ENCODE measurements at regions not wholly inside any gene's neighbourhood (a gene's known extent, or its start where the extent isn't known, plus 50 kb on each side); places are given as distances from the start of the nearest gene placed in this dataset.

- Mint-ChIP-seq H3K9me3 (peaks cover 4% of the 10 kb centered on the region; the same call in 2 of the 3 replicates), H3K27me3 (ENCODE audit: insufficient read depth, low read depth, poor library complexity) (no peaks in the 10 kb centered on the region), H3K4me1 (no peaks in the 10 kb centered on the region), H3K4me3 (no peak overlapping the region), H3K27ac (no peak overlapping the region), H3K36me3 (ENCODE audit: low read depth) (no peaks in the 10 kb centered on the region)
- Histone ChIP-seq H3K27me3 (ENCODE audit: insufficient read depth) (no peaks in the 10 kb centered on the region), H3K9me2 (ENCODE audit: insufficient read depth) (no peaks in the 10 kb centered on the region), H3K4me1 (ENCODE audit: insufficient read depth) (no peaks in the 10 kb centered on the region), H3F3A (replicated peaks; ENCODE audit: low read depth) (no peaks in the 10 kb centered on the region), H3K4me2 (no peak overlapping the region), H2AFZ (peak overlapping the region; percentile 49; the same call in 1 of the 2 replicates), H3K27ac (ENCODE audit: low read depth) (no peak overlapping the region), H3K79me2 (replicated peaks; ENCODE audit: insufficient read depth) (no peaks in the 10 kb centered on the region), H4K20me1 (replicated peaks; ENCODE audit: insufficient read depth) (no peaks in the 10 kb centered on the region), H3K36me3 (ENCODE audit: insufficient read depth) (no peaks in the 10 kb centered on the region), H3K4me3 (no peak overlapping the region)
- ATAC-seq: no peak
- DNase-seq (ENCODE audit: low spot score): peak; percentile 6
- TF ChIP-seq NANOG (IDR thresholded peaks at IDR 0.05; ENCODE audit: borderline replicate concordance) (no peak), CTCF (conservative IDR thresholded peaks at IDR 0.05; ENCODE audit: low read depth in 2 of 2) (no peak), POLR2AphosphoS5 (IDR thresholded peaks at IDR 0.05; ENCODE audit: low read depth) (no peak), JUNB (IDR thresholded peaks at IDR 0.05; ENCODE audit: unreplicated experiment) (no peak), REST (IDR thresholded peaks at IDR 0.05; ENCODE audit: unreplicated experiment) (no peak), ETS1 (IDR thresholded peaks at IDR 0.05) (no peak), EZH2phosphoT487 (IDR thresholded peaks at IDR 0.05; ENCODE audit: unreplicated experiment) (no peak), ZNF114 (CRISPR knock-in tag; IDR thresholded peaks at IDR 0.05) (no peak), STAT1 (IDR thresholded peaks at IDR 0.05; ENCODE audit: unreplicated experiment) (no peak), EZH2 (IDR thresholded peaks at IDR 0.05; ENCODE audit: low read depth, unreplicated experiment) (no peak), ZNF331 (CRISPR knock-in tag; IDR thresholded peaks at IDR 0.05; ENCODE audit: low read depth) (no peak), ZNF462 (CRISPR knock-in tag; IDR thresholded peaks at IDR 0.05) (no peak), CREB1 (CRISPR knock-in tag; IDR thresholded peaks at IDR 0.05; ENCODE audit: low read depth) (no peak)
These were observed 863.2 kb downstream of the DIAPH3 start for GRCh38 chr13:59300355-59301173.

Data from GM23338 (cell line).